Suprapubic skin (tissue), 4 donors: ENCODE measurements at regions not wholly inside any gene's neighbourhood (a gene's known extent, or its start where the extent isn't known, plus 50 kb on each side); places are given as distances from the start of the nearest gene placed in this dataset.

ENCODE experiments used
- DNase-seq, 2 donors: peaks; one replicate each; pipeline ENCODE4 v3.0.0-alpha.2; 2019; ENCODE audit warnings: low spot score in 2 of 2
- H3K27ac ChIP-seq: fragments of 200-600 bp; sonication (generic); one replicate; pipeline ENCODE4 v1.5.1; 2019
- H3K27me3 ChIP-seq: fragments of 200-600 bp; sonication (generic); one replicate; pipeline ENCODE4 v1.5.1; 2019
- H3K36me3 ChIP-seq: fragments of 200-600 bp; sonication (generic); one replicate; pipeline ENCODE4 v1.5.1; 2019
- H3K4me1 ChIP-seq: fragments of 200-600 bp; sonication (generic); one replicate; pipeline ENCODE4 v1.5.1; 2019
- H3K4me3 ChIP-seq: fragments of 200-600 bp; sonication (generic); one replicate; pipeline ENCODE4 v1.5.1; 2019; ENCODE audit warnings: mild to moderate bottlenecking
- H3K9me3 ChIP-seq: fragments of 200-600 bp; sonication (generic); one replicate; pipeline ENCODE4 v1.5.1; 2019
- EP300 ChIP-seq: sonication (generic); formaldehyde crosslinking; IDR thresholded peaks from one replicate; pipeline ENCODE4 v1.6.1; 2017; ENCODE audit warnings: antibody characterized with exemption
- POLR2A ChIP-seq, 2 donors: fragments of 450-650 bp; IDR thresholded peaks; one replicate each; pipeline ENCODE4 v1.6.1; 2017; ENCODE audit warnings: antibody characterized with exemption in 2 of 2, mild to moderate bottlenecking in 2 of 2, moderate library complexity in 2 of 2
- POLR2AphosphoS5 ChIP-seq, 3 donors: sonication (generic); formaldehyde crosslinking; IDR thresholded peaks; one replicate each; pipeline ENCODE4 v1.6.1; 2017; ENCODE audit warnings: antibody characterized with exemption in 3 of 3
- WGBS: methylation state at CpG from one replicate; pipeline ENCODE4 v1.1.5; 2018; 5-methylcytosine and 5-hydroxymethylcytosine counted together
- TF ChIP-seq, protein P1 (sequence below), 2 donors: fragments of 200-600 bp in 1 of 2; fragments of 450-650 bp in 1 of 2; sonication (generic) in 1 of 2; IDR thresholded peaks; one replicate each; pipeline ENCODE4 v1.5.1; 2016 to 2019; ENCODE audit warnings: antibody characterized with exemption in 2 of 2, mild to moderate bottlenecking in 1 of 2, moderate library complexity in 1 of 2

DNA sequence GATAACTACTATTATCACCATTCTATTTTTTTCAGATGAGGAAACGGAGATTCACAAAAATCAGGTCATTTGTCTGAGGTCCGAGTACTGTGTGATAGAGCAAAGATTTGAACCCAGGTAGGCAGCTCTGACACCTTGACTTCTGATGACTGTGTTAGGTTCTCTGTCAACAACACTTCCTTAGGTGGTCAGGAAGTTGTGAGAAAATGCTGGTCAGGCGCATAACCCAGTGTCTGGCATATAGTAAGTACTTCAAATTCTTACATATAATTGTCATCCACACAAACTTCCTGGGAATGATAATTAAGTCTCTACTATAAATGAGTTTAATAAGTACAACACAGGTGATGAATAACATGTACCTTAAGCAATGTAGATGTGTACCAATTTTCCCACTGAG lies 381.5 kb downstream of the NEBL start:
- H3K4me3 ChIP-seq: no peak overlapping the region
- H3K9me3 ChIP-seq: no peaks in the 10 kb centered on the region
- TF ChIP-seq EP300 (no peak), POLR2AphosphoS5 (IDR thresholded peaks at IDR 0.05) (no peak), POLR2A (IDR thresholded peaks at IDR 0.05) (no peak)
- TF ChIP-seq, protein P1, sequence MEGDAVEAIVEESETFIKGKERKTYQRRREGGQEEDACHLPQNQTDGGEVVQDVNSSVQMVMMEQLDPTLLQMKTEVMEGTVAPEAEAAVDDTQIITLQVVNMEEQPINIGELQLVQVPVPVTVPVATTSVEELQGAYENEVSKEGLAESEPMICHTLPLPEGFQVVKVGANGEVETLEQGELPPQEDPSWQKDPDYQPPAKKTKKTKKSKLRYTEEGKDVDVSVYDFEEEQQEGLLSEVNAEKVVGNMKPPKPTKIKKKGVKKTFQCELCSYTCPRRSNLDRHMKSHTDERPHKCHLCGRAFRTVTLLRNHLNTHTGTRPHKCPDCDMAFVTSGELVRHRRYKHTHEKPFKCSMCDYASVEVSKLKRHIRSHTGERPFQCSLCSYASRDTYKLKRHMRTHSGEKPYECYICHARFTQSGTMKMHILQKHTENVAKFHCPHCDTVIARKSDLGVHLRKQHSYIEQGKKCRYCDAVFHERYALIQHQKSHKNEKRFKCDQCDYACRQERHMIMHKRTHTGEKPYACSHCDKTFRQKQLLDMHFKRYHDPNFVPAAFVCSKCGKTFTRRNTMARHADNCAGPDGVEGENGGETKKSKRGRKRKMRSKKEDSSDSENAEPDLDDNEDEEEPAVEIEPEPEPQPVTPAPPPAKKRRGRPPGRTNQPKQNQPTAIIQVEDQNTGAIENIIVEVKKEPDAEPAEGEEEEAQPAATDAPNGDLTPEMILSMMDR (IDR thresholded peaks at IDR 0.05): no peak
- H3K4me1 ChIP-seq: no peaks in the 10 kb centered on the region
- no peaks in the 10 kb centered on the region for H3K36me3 ChIP-seq
- DNase-seq: no peak
- no peaks in the 10 kb centered on the region for H3K27me3 ChIP-seq
- 94% methylated on average over 3 of the region's 3 CpGs for WGBS
- H3K27ac ChIP-seq: no peak overlapping the region

DNA sequence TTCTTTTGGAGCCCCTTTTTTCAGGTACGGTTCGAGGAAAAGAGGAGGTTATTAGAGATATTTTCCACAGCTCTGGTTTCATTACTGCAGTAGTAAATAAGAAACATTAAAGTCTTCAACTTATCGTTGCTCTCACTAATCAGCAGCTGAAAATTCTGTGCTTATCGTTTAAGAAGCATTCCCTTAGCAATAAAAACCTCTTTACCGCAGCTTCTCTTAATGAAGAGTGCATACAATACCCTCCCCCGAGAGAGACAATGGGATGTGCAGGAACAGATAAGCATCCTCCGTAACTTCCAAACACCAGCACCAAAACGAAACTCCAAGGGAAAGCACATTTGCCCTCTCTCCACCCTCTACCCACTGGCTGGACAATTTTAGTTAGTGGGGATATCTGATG lies 384.5 kb downstream of the NEBL start:
- WGBS: 82% methylated on average over 8 of the region's 8 CpGs
- Histone ChIP-seq H3K36me3 (no peaks in the 10 kb centered on the region), H3K9me3 (no peaks in the 10 kb centered on the region), H3K27me3 (no peaks in the 10 kb centered on the region), H3K4me1 (no peaks in the 10 kb centered on the region), H3K4me3 (no peak overlapping the region), H3K27ac (no peak overlapping the region)
- TF ChIP-seq POLR2AphosphoS5 (IDR thresholded peaks at IDR 0.05) (no peak), POLR2A (IDR thresholded peaks at IDR 0.05) (no peak), EP300 (no peak)
- TF ChIP-seq, protein P1 (IDR thresholded peaks at IDR 0.05): no peak
- no peak for DNase-seq

DNA sequence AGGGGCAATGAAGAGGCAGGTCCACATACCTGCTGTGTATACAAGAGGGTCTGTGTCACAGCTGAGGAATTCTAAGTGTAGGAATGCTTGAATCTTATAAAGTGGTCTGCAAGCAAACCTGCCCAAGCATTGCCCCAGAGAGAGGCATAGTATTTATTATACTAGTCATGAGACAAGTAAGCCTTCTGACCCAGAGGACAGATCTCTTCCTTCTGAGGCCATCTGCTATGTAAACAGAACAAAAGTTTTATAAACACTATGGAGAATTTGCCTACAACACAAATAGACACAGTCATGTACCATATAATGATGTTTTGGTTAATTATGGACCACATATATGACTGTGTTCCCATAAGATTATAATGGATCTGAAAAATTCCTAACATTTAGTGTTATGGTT lies 388.2 kb downstream of the NEBL start:
- Histone ChIP-seq H3K27me3 (no peaks in the 10 kb centered on the region), H3K27ac (no peak overlapping the region), H3K4me1 (no peaks in the 10 kb centered on the region), H3K9me3 (no peaks in the 10 kb centered on the region), H3K36me3 (no peaks in the 10 kb centered on the region), H3K4me3 (no peak overlapping the region)
- TF ChIP-seq POLR2A (IDR thresholded peaks at IDR 0.05) (no peak), POLR2AphosphoS5 (IDR thresholded peaks at IDR 0.05) (no peak), EP300 (no peak)
- TF ChIP-seq, protein P1 (IDR thresholded peaks at IDR 0.05): no peak
- DNase-seq: no peak

DNA sequence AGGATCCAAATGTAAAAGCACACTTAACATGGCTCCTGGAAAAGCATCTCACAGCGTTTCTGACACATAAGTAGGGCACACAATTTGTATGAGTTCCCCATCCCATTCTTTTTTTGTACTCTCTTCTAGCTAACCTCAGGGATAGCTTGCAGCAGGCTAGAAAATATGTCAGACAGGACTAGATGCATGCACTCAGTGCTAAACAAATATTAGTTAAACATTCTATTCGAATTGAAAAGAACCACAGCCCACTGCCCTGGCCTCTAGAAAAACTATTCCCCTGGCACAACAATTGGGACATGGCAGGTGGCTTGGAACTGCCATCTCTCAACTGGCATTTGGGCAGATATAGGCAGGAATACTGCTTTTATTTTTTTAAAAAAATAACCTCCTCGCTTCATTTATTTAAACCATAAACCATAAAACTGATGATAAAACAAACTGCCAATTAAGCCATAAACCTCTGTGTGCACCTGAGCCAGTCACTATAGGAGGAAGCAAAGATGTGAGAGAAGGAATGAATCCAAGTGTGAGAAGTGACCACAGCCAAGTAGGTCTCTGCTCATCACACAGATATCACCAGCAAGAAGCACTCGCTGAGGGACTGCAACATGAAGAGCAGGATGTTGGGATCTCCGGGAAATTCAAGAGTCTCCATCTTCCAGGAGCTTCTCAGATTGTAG lies 394.1 kb downstream of the NEBL start:
- Histone ChIP-seq H3K4me1 (no peaks in the 10 kb centered on the region), H3K27ac (no peak overlapping the region), H3K36me3 (no peaks in the 10 kb centered on the region), H3K9me3 (no peaks in the 10 kb centered on the region), H3K4me3 (no peak overlapping the region), H3K27me3 (no peaks in the 10 kb centered on the region)
- WGBS: 86% methylated on average over 5 of the region's 5 CpGs
- TF ChIP-seq POLR2AphosphoS5 (IDR thresholded peaks at IDR 0.05): no peak
- no peak for TF ChIP-seq POLR2A (IDR thresholded peaks at IDR 0.05)
- TF ChIP-seq EP300: no peak
- TF ChIP-seq, protein P1 (IDR thresholded peaks at IDR 0.05): no peak
- no peak for DNase-seq

DNA sequence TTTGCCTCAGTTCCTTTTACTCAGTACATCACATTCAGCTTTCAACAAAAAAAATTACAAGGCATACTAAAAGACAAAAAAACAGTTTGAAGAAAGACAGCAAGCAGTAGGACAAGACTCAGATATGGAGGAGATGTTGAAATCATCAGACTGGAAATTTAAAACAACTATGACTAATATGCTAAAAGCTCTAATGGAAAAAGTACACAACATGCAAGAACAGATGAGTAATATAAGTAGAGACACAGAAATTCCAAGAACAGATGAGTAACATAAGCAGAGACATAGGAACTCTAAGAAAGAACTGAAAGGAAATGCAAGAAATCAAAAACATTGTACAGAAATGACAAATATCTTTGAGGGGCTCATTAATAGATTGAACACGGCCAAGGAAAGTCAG lies 402.6 kb downstream of the NEBL start:
- Histone ChIP-seq H3K36me3 (no peaks in the 10 kb centered on the region), H3K27me3 (no peaks in the 10 kb centered on the region), H3K4me3 (no peak overlapping the region), H3K4me1 (no peaks in the 10 kb centered on the region), H3K27ac (no peak overlapping the region), H3K9me3 (peaks cover 6% of the 10 kb centered on the region)
- TF ChIP-seq, protein P1 (IDR thresholded peaks at IDR 0.05): no peak
- no peak for TF ChIP-seq POLR2AphosphoS5 (IDR thresholded peaks at IDR 0.05)
- no peak for TF ChIP-seq POLR2A (IDR thresholded peaks at IDR 0.05)
- no peak for TF ChIP-seq EP300
- WGBS: 61% methylated on average over 1 of the region's 1 CpG
- no peak for DNase-seq
